Colonic mucosa (tissue), 4 donors: ENCODE measurements at regions not wholly inside any gene's neighbourhood (a gene's known extent, or its start where the extent isn't known, plus 50 kb on each side); places are given as distances from the start of the nearest gene placed in this dataset.

Source experiments
- DNase-seq: peaks from one replicate; pipeline ENCODE4 v3.0.0-alpha.2; 2020
- H3K27ac ChIP-seq: fragments of 200-600 bp; one replicate; pipeline ENCODE4 v1.8.0; 2021
- H3K27me3 ChIP-seq: fragments of 200-600 bp; one replicate; pipeline ENCODE4 v1.8.0; 2021
- H3K36me3 ChIP-seq: fragments of 200-600 bp; one replicate; pipeline ENCODE4 v1.8.0; 2021
- H3K4me1 ChIP-seq: fragments of 200-600 bp; one replicate; pipeline ENCODE4 v1.8.0; 2021; ENCODE audit warnings: mild to moderate bottlenecking
- H3K4me3 ChIP-seq: fragments of 200-600 bp; one replicate; pipeline ENCODE4 v1.8.0; 2021
- H3K9ac ChIP-seq, 2 donors: one replicate each; pipeline ENCODE4 v1.7.0; 2013; ENCODE audit warnings: control low read depth in 2 of 2, low read depth in 2 of 2, low read length in 2 of 2
- H3K9me3 ChIP-seq: fragments of 200-600 bp; one replicate; pipeline ENCODE4 v1.8.0; 2021
- intact Hi-C: fragments of 100-400 bp; cut with DNase I; formaldehyde crosslinking; loops from one replicate; pipeline ENCODE4 v1.14.1; 2022
- TF ChIP-seq, protein P1 (sequence below): fragments of 200-600 bp; IDR thresholded peaks from one replicate; pipeline ENCODE4 v1.8.0; 2022; ENCODE audit warnings: antibody characterized with exemption, mild to moderate bottlenecking
- donor health status: healthy.
- donor health status: DM: no; HTN: no; CAD: no.
- donor health status: DM: no; HTN: no; CAD: no.

DNA sequence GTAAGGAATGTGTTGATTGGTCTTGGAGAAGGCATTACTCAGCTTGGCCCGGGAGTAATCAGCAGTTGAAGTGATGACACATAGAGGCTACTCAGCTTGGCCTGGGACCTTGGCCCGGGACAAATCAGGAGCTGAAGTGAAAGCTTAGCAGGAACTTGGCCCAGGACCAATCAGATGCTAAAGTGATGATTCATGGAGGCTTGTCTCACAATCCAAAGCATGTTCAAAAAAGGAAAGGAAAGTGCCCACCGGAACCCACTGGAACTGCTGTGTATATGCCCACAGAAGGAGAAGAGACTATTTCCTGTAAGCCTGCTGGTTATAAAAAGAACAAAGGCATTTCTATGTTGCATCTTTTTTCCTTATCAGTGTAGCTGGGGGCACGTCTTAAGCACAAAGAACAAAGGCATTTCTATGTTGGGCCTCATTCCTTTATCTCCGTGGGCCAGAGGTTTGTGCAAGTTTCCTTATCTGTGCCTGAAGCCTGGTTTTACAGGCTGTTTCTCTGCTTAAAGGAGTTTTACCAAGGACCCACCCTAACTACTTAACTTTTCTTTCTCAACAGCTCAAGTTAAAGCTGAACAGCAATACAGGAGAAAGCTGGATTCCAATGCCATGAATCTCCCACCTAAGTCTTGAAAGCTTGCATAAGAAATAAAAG lies 1176.7 kb downstream of the NLGN4X start:
- Histone ChIP-seq H3K27ac (no peak overlapping the region), H3K4me3 (no peak overlapping the region), H3K9ac (no peak overlapping the region), H3K27me3 (no peaks in the 10 kb centered on the region), H3K9me3 (no peaks in the 10 kb centered on the region), H3K4me1 (no peaks in the 10 kb centered on the region), H3K36me3 (no peaks in the 10 kb centered on the region)
- TF ChIP-seq, protein P1, sequence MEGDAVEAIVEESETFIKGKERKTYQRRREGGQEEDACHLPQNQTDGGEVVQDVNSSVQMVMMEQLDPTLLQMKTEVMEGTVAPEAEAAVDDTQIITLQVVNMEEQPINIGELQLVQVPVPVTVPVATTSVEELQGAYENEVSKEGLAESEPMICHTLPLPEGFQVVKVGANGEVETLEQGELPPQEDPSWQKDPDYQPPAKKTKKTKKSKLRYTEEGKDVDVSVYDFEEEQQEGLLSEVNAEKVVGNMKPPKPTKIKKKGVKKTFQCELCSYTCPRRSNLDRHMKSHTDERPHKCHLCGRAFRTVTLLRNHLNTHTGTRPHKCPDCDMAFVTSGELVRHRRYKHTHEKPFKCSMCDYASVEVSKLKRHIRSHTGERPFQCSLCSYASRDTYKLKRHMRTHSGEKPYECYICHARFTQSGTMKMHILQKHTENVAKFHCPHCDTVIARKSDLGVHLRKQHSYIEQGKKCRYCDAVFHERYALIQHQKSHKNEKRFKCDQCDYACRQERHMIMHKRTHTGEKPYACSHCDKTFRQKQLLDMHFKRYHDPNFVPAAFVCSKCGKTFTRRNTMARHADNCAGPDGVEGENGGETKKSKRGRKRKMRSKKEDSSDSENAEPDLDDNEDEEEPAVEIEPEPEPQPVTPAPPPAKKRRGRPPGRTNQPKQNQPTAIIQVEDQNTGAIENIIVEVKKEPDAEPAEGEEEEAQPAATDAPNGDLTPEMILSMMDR, result no peak
- intact Hi-C loops, result no loop called here
- DNase-seq, result peak; percentile 34

- no peaks in the 10 kb centered on the region for H3K4me1 ChIP-seq
Measured at GRCh38 chrX:5042563-5042962, 1186.1 kb downstream of the NLGN4X start.

GRCh38 chrX:5031792-5032191 lies 1196.9 kb downstream of the NLGN4X start:
- no peak for DNase-seq
- Histone ChIP-seq H3K36me3 (no peaks in the 10 kb centered on the region), H3K27ac (no peak overlapping the region), H3K9me3 (no peaks in the 10 kb centered on the region), H3K4me3 (no peak overlapping the region), H3K27me3 (no peaks in the 10 kb centered on the region), H3K4me1 (no peaks in the 10 kb centered on the region), H3K9ac (no peak overlapping the region)
- TF ChIP-seq, protein P1, result no peak
- intact Hi-C loops, result no loop called here

More at GRCh38 chrX:5042563-5042962, 1186.1 kb downstream of the NLGN4X start:
- Histone ChIP-seq H3K27me3 (no peaks in the 10 kb centered on the region), H3K4me3 (no peak overlapping the region), H3K27ac (no peak overlapping the region), H3K9me3 (no peaks in the 10 kb centered on the region), H3K36me3 (no peaks in the 10 kb centered on the region), H3K9ac (no peak overlapping the region)
- TF ChIP-seq, protein P1, result no peak
- intact Hi-C loops, result no loop called here
- DNase-seq, result no peak

DNA sequence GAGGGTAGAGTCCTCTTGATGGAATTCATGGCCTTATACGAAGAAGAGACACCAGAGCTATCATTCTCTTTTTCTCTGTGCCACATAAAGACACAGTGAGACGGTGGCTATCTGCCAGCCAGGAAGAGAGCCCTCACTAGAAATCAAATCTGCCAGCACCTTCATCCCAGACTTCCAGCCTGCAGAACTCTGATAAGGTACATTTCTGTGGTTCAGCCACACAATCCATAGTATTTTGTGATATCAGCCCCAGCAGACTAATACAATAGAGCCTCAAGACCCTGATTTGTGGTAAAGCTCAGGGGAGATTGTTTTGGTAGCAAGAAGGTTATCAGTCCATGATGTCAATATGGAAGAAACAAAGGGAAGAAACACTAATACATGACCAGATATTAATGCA lies 1213.2 kb downstream of the NLGN4X start:
- no peaks in the 10 kb centered on the region for H3K36me3 ChIP-seq
- H3K27ac ChIP-seq, result no peak overlapping the region
- TF ChIP-seq, protein P1, result no peak
- DNase-seq, result no peak
- intact Hi-C loops, result no loop called here
- H3K4me1 ChIP-seq, result no peaks in the 10 kb centered on the region
- no peak overlapping the region for H3K9ac ChIP-seq
- no peak overlapping the region for H3K4me3 ChIP-seq
- no peaks in the 10 kb centered on the region for H3K27me3 ChIP-seq
- H3K9me3 ChIP-seq, result peaks cover 3% of the 10 kb centered on the region

- Histone ChIP-seq H3K36me3 (no peaks in the 10 kb centered on the region), H3K4me1 (no peaks in the 10 kb centered on the region), H3K27ac (no peak overlapping the region), H3K27me3 (no peaks in the 10 kb centered on the region), H3K9me3 (no peaks in the 10 kb centered on the region), H3K9ac (no peak overlapping the region), H3K4me3 (no peak overlapping the region)
- no peak for DNase-seq
- TF ChIP-seq, protein P1, result no peak
- intact Hi-C loops, result no loop called here
Measured at GRCh38 chrX:4994855-4995254, 1233.8 kb downstream of the NLGN4X start.
